GM12864 (cell line): ENCODE measurements at regions not wholly inside any gene's neighbourhood (a gene's known extent, or its start where the extent isn't known, plus 50 kb on each side); places are given as distances from the start of the nearest gene placed in this dataset.
"Not testable (repeated sequence)": the region's sequence is repeated elsewhere in the genome, so short reads cannot be mapped to it uniquely, and the experiment has no call there.

Source experiments
- DNase-seq: peaks from one replicate; pipeline ENCODE4 v3.0.0-alpha.2; 2011; ENCODE audit warnings: low read depth
- H3K4me3 ChIP-seq: 2 replicates; pipeline ENCODE4 v1.5.1; 2011; ENCODE audit warnings: mild to moderate bottlenecking, low read depth, low read length, control low read depth
- CTCF ChIP-seq: IDR thresholded peaks from 2 replicates; pipeline ENCODE4 v1.5.1; 2011; ENCODE audit warnings: low read depth, mild to moderate bottlenecking, moderate library complexity, low read length, control low read depth, inconsistent platforms; ENCODE audit errors: missing control alignments

- TF ChIP-seq CTCF, result no peak
- DNase-seq, result no peak
- H3K4me3 ChIP-seq, result no peak overlapping the region
Measured at GRCh38 chr2:53051157-53051556, 716.4 kb upstream of the CHAC2 start.

GRCh38 chr2:53040536-53041229, 726.9 kb upstream of the CHAC2 start:
- no peak overlapping the region for H3K4me3 ChIP-seq
- TF ChIP-seq CTCF, result no peak
- DNase-seq, result no peak

GRCh38 chr2:53036196-53036595, 731.4 kb upstream of the CHAC2 start:
- no peak overlapping the region for H3K4me3 ChIP-seq
- TF ChIP-seq CTCF, result no peak
- DNase-seq, result no peak

GRCh38 chr2:53035153-53035552, 732.5 kb upstream of the CHAC2 start:
- H3K4me3 ChIP-seq, result no peak overlapping the region
- no peak for DNase-seq
- TF ChIP-seq CTCF, result no peak

- H3K4me3 ChIP-seq, result no peak overlapping the region
- no peak for TF ChIP-seq CTCF
- DNase-seq, result no peak
Measured at GRCh38 chr2:53033411-53033810, 734.2 kb upstream of the CHAC2 start.

GRCh38 chr2:53028746-53029423, 738.7 kb upstream of the CHAC2 start:
- no peak overlapping the region for H3K4me3 ChIP-seq
- no peak for TF ChIP-seq CTCF
- no peak for DNase-seq

- DNase-seq, result no peak
- H3K4me3 ChIP-seq, result no peak overlapping the region
- TF ChIP-seq CTCF, result no peak
Measured at GRCh38 chr2:53028225-53028624, 739.4 kb upstream of the CHAC2 start.

- not testable (repeated sequence) for DNase-seq, H3K4me3 ChIP-seq
Measured at GRCh38 chr2:53022248-53022647, 745.4 kb upstream of the CHAC2 start.
